ENCODE measurements at regions not wholly inside any gene's neighbourhood (a gene's known extent, or its start where the extent isn't known, plus 50 kb on each side); places are given as distances from the start of the nearest gene placed in this dataset.

DNA sequence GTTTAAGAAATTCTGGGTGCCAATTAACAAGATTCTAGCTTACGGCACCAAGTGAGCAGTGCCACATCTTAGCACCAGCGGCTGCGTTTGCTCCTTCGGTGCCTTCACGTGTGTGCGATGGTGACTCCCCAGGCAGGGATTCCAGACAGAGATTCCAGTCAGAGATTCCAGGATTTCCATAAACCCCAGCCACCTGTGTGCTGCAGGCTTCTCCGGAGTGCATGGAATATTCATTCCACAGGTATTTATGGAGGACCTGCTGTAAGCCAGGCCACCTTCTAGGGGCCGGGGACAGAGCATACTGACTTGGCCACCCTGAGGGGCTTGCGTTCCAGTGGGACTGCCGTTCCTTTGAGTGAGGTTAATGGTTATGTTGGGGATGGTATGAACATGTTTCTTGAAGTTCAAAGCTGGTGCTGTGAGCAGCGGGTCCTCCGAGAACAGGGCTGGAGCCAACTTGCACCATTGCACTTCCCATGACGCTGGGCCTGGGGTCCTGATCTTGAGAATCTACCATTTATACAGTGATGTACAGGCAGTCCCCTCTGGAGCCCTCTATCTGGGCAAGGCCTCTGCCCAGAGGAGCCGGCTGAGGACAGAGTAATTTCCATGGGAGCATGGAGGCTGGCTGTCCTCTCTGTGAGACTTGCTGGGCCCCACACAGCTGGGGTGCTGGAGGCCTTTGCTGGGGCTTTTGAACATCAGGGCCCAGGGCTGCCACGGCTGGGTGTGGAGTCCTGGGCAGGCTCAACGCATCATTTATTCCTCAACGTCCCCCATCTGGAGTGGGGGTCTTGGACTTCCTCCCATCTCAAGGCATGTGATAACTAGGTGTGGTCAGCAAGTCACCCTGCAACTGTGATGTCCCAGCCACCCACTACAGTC is 58.8 kb upstream of the AJAP1 start:
- TF ChIP-seq CTCF (IDR thresholded peaks at IDR 0.05; ENCODE audit: insufficient read depth, low read depth, low read length) = no peak
- no peak for TF ChIP-seq EZH2 (IDR thresholded peaks at IDR 0.05; ENCODE audit: insufficient read depth, low read length)
